GM12878 (cell line): ENCODE measurements at regions not wholly inside any gene's neighbourhood (a gene's known extent, or its start where the extent isn't known, plus 50 kb on each side); places are given as distances from the start of the nearest gene placed in this dataset.

ENCODE experiments used
- ASH2L ChIP-seq: fragments of 300-600, 200-600 bp; sonication (generic); IDR thresholded peaks from 2 replicates; pipeline ENCODE4 v1.6.1; 2017; ENCODE audit warnings: low read depth, mild to moderate bottlenecking, borderline replicate concordance
- CEBPZ ChIP-seq: fragments of 150-350 bp; IDR thresholded peaks from 2 replicates; pipeline ENCODE4 v1.6.1; 2016; ENCODE audit warnings: low read depth, low read length
- CREB1 ChIP-seq: IDR thresholded peaks from 2 replicates; pipeline ENCODE4 v1.6.1; 2012; ENCODE audit warnings: low read depth, mild to moderate bottlenecking, inconsistent platforms
- EZH2 ChIP-seq: IDR thresholded peaks from 2 replicates; pipeline ENCODE4 v1.6.1; 2012; ENCODE audit warnings: low read depth, mild to moderate bottlenecking, control low read depth, inconsistent platforms, low read length, borderline replicate concordance; ENCODE audit not compliant: control insufficient read depth
- KDM1A ChIP-seq: fragments of 200-600 bp; sonication (generic); IDR thresholded peaks from 2 replicates; pipeline ENCODE4 v1.6.1; 2016; ENCODE audit warnings: borderline replicate concordance
- RUNX3 ChIP-seq: IDR thresholded peaks from 2 replicates; pipeline ENCODE4 v1.6.1; 2012; ENCODE audit warnings: low read length, inconsistent platforms
- SMAD1 ChIP-seq: fragments of 450-650 bp; IDR thresholded peaks from 2 replicates; pipeline ENCODE4 v1.6.1; 2018; ENCODE audit warnings: mild to moderate bottlenecking, low read depth; ENCODE audit not compliant: partially characterized antibody
- ZNF274 ChIP-seq: IDR thresholded peaks from one replicate; pipeline ENCODE4 v1.8.0; 2011; ENCODE audit not compliant: insufficient read length, insufficient read depth
- ZNF592 ChIP-seq: fragments of 450-650 bp; IDR thresholded peaks from 2 replicates; pipeline ENCODE4 v1.6.1; 2017; ENCODE audit warnings: mild to moderate bottlenecking, moderate library complexity
- TF ChIP-seq, protein P1 (sequence below): IDR thresholded peaks from 2 replicates; pipeline ENCODE4 v1.6.1; 2012; ENCODE audit warnings: mild to moderate bottlenecking, low read depth, low read length

DNA sequence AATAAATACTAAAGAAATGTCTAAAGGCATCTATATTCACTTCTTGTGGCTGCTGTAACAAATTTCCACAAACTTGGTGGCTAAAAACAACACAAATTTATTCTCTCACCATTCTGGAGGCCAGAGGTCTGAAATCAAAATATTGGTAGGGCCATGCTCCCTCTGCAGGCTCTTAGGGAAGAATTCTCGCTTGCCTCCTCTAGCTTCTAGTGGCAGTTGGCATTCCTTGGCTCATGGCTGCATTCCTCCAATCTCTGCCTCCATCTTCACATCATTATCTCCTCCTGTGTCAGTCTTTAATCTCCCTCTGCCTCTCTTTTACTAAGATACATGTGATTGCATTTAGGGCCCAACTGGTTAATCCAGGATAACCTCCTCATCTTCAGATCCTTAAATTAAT lies 54.1 kb upstream of the RFXAP start (continued):
- TF ChIP-seq CEBPZ (no peak), EZH2 (no peak), ASH2L (no peak), CREB1 (no peak), KDM1A (no peak), SMAD1 (no peak), RUNX3 (no peak), ZNF274 (no peak), ZNF592 (no peak)
- TF ChIP-seq, protein P1, sequence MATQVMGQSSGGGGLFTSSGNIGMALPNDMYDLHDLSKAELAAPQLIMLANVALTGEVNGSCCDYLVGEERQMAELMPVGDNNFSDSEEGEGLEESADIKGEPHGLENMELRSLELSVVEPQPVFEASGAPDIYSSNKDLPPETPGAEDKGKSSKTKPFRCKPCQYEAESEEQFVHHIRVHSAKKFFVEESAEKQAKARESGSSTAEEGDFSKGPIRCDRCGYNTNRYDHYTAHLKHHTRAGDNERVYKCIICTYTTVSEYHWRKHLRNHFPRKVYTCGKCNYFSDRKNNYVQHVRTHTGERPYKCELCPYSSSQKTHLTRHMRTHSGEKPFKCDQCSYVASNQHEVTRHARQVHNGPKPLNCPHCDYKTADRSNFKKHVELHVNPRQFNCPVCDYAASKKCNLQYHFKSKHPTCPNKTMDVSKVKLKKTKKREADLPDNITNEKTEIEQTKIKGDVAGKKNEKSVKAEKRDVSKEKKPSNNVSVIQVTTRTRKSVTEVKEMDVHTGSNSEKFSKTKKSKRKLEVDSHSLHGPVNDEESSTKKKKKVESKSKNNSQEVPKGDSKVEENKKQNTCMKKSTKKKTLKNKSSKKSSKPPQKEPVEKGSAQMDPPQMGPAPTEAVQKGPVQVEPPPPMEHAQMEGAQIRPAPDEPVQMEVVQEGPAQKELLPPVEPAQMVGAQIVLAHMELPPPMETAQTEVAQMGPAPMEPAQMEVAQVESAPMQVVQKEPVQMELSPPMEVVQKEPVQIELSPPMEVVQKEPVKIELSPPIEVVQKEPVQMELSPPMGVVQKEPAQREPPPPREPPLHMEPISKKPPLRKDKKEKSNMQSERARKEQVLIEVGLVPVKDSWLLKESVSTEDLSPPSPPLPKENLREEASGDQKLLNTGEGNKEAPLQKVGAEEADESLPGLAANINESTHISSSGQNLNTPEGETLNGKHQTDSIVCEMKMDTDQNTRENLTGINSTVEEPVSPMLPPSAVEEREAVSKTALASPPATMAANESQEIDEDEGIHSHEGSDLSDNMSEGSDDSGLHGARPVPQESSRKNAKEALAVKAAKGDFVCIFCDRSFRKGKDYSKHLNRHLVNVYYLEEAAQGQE: no peak
